K562 (cell line): ENCODE measurements at regions not wholly inside any gene's neighbourhood (a gene's known extent, or its start where the extent isn't known, plus 50 kb on each side); places are given as distances from the start of the nearest gene placed in this dataset.

Experiments
- CHD2 ChIP-seq: IDR thresholded peaks from 2 replicates; pipeline ENCODE4 v1.6.1; 2011; ENCODE audit warnings: low read depth, low read length
- EHMT2 ChIP-seq: fragments of 450-650 bp; IDR thresholded peaks from 2 replicates; pipeline ENCODE4 v1.6.1; 2018; ENCODE audit warnings: antibody characterized with exemption
- FOS ChIP-seq: IDR thresholded peaks from 3 replicates; pipeline ENCODE4 v1.6.1; 2011; ENCODE audit not compliant: insufficient read length; ENCODE audit errors: extremely low read depth
- HNRNPL ChIP-seq: fragments of 200-400 bp; formaldehyde crosslinking; IDR thresholded peaks from 2 replicates; pipeline ENCODE4 v1.6.1; 2017; ENCODE audit warnings: low read depth, mild to moderate bottlenecking, low read length
- HOXB6 ChIP-seq: fragments of 250-450 bp; sonication (Bioruptor Pico); IDR thresholded peaks from 2 replicates; pipeline ENCODE4 v1.5.1; 2022; ENCODE audit warnings: mild to moderate bottlenecking, borderline replicate concordance
- JUND ChIP-seq, 2 experiments: IDR thresholded peaks; 2 replicates in 1 of 2; 3 replicates in 1 of 2; pipeline ENCODE4 v1.6.1; 2011; ENCODE audit warnings: borderline replicate concordance in 2 of 2, low read depth in 2 of 2, low read length in 2 of 2, improper control_type of control experiment in 1 of 2, missing biosample characterization in 1 of 2, missing genetic modification characterization in 1 of 2, missing genetic modification reagents in 1 of 2
- POLR2A ChIP-seq: fragments of 450-650 bp; conservative IDR thresholded peaks from 2 replicates; pipeline ENCODE4 v1.6.1; 2016
- RAD21 ChIP-seq, 2 experiments: fragments of 250-450 bp in 1 of 2; fragments of 450-650 bp in 1 of 2; sonication (Bioruptor Pico) in 1 of 2; formaldehyde crosslinking in 1 of 2; IDR thresholded peaks in 1 of 2; conservative IDR thresholded peaks in 1 of 2; 2 replicates each; pipeline versions ENCODE4 v1.4.0 to v1.8.0; 2020 to 2022; ENCODE audit warnings: mild to moderate bottlenecking in 2 of 2, moderate library complexity in 1 of 2
- SP1 ChIP-seq: sonication (generic); formaldehyde crosslinking; IDR thresholded peaks from 2 replicates; pipeline ENCODE4 v1.8.1; 2022; ENCODE audit warnings: mild to moderate bottlenecking, missing genetic modification reagents
- SRSF9 ChIP-seq: fragments of 200-400 bp; formaldehyde crosslinking; IDR thresholded peaks from 2 replicates; pipeline ENCODE4 v1.6.1; 2017; ENCODE audit warnings: low read depth, low read length, borderline replicate concordance
- TCF7L2 ChIP-seq: fragments of 150-350 bp; IDR thresholded peaks from 2 replicates; pipeline ENCODE4 v1.6.1; 2016; ENCODE audit warnings: low read depth, mild to moderate bottlenecking, low read length, moderate library complexity
- TF ChIP-seq, protein P1 (sequence below): sonication (generic); formaldehyde crosslinking; IDR thresholded peaks from 2 replicates; pipeline ENCODE4 v1.8.0; 2023; ENCODE audit warnings: mild to moderate bottlenecking, missing genetic modification reagents
- TF ChIP-seq, protein P2 (sequence below): sonication (generic); formaldehyde crosslinking; IDR thresholded peaks from 2 replicates; pipeline ENCODE4 v1.8.0; 2022; ENCODE audit warnings: missing genetic modification reagents, mild to moderate bottlenecking, borderline replicate concordance
- TF ChIP-seq, protein P3 (sequence below), 3 experiments: IDR thresholded peaks in 2 of 3; conservative IDR thresholded peaks in 1 of 3; 2 replicates each; pipeline ENCODE4 v1.5.1; 2011 to 2012; ENCODE audit warnings: low read length in 3 of 3, mild to moderate bottlenecking in 3 of 3, control low read depth in 2 of 3, improper control_type of control experiment in 1 of 3, inconsistent platforms in 1 of 3, low read depth in 1 of 3, mixed read lengths in 1 of 3, moderate library complexity in 1 of 3; ENCODE audit not compliant: insufficient read depth in 2 of 3

DNA sequence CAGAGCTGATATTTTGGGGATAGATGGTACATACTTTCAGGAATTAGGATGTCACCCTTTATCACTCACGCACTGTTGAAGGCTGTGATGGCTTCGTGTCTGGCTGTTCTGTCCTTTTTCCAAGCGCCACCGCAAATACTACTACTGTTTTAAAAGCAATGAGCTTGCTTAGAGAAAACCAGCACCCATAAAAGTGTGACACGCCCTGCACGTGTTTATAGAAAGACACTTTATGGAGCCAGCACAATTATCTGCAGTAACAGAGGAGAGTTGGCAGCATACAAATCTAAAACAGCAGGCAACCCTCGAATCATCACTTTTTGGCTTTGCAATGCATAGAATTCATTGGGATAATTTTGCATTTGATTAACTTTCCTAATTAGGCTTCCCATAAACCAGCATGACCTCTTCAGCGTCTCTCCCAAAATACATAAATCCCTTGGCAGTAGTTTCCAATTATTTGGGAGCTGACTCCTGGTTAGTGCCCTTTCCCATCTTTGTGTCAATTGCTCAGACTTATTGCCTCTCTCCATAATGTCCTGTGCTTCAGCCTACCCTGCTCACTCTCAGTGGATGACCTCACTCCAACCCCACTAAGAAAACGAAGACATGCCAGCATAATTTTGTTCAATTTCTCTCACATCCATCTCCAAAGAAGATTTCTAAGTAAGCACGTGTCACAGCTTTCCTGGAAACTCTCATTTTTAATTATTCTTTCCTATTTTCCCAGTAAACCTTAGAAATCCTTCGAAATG, 118.7 kb upstream of the LARGE1 start:
- TF ChIP-seq SRSF9 = no peak
- no peak for TF ChIP-seq HNRNPL
- TF ChIP-seq, protein P1, sequence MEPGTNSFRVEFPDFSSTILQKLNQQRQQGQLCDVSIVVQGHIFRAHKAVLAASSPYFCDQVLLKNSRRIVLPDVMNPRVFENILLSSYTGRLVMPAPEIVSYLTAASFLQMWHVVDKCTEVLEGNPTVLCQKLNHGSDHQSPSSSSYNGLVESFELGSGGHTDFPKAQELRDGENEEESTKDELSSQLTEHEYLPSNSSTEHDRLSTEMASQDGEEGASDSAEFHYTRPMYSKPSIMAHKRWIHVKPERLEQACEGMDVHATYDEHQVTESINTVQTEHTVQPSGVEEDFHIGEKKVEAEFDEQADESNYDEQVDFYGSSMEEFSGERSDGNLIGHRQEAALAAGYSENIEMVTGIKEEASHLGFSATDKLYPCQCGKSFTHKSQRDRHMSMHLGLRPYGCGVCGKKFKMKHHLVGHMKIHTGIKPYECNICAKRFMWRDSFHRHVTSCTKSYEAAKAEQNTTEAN (CRISPR knock-in tag) = no peak
- TF ChIP-seq TCF7L2 = no peak
- TF ChIP-seq, protein P2, sequence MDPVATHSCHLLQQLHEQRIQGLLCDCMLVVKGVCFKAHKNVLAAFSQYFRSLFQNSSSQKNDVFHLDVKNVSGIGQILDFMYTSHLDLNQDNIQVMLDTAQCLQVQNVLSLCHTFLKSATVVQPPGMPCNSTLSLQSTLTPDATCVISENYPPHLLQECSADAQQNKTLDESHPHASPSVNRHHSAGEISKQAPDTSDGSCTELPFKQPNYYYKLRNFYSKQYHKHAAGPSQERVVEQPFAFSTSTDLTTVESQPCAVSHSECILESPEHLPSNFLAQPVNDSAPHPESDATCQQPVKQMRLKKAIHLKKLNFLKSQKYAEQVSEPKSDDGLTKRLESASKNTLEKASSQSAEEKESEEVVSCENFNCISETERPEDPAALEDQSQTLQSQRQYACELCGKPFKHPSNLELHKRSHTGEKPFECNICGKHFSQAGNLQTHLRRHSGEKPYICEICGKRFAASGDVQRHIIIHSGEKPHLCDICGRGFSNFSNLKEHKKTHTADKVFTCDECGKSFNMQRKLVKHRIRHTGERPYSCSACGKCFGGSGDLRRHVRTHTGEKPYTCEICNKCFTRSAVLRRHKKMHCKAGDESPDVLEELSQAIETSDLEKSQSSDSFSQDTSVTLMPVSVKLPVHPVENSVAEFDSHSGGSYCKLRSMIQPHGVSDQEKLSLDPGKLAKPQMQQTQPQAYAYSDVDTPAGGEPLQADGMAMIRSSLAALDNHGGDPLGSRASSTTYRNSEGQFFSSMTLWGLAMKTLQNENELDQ = no peak
- TF ChIP-seq FOS = no peak
- TF ChIP-seq HOXB6 = no peak
- no peak for TF ChIP-seq POLR2A
- no peak for TF ChIP-seq CHD2
- no peak for TF ChIP-seq JUND (IDR thresholded peaks at IDR 0.05; ENCODE audit: borderline replicate concordance, low read depth, low read length)
- TF ChIP-seq JUND (tag; IDR thresholded peaks at IDR 0.05; ENCODE audit: borderline replicate concordance, low read depth, low read length) = no peak
- TF ChIP-seq EHMT2 = no peak
- no peak for TF ChIP-seq RAD21 (CRISPR knock-in tag; conservative IDR thresholded peaks at IDR 0.05 in 1 of 2, IDR thresholded peaks at IDR 0.05 in 1 of 2)
- no peak for TF ChIP-seq SP1 (CRISPR knock-in tag)
- TF ChIP-seq, protein P3, sequence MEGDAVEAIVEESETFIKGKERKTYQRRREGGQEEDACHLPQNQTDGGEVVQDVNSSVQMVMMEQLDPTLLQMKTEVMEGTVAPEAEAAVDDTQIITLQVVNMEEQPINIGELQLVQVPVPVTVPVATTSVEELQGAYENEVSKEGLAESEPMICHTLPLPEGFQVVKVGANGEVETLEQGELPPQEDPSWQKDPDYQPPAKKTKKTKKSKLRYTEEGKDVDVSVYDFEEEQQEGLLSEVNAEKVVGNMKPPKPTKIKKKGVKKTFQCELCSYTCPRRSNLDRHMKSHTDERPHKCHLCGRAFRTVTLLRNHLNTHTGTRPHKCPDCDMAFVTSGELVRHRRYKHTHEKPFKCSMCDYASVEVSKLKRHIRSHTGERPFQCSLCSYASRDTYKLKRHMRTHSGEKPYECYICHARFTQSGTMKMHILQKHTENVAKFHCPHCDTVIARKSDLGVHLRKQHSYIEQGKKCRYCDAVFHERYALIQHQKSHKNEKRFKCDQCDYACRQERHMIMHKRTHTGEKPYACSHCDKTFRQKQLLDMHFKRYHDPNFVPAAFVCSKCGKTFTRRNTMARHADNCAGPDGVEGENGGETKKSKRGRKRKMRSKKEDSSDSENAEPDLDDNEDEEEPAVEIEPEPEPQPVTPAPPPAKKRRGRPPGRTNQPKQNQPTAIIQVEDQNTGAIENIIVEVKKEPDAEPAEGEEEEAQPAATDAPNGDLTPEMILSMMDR (IDR thresholded peaks at IDR 0.05 in 2 of 3, conservative IDR thresholded peaks at IDR 0.05 in 1 of 3; ENCODE audit: insufficient read depth in 2 of 3, low read depth in 1 of 3, low read length in 3 of 3) = no peak
